Colonic mucosa (tissue), 4 donors: ENCODE measurements at regions not wholly inside any gene's neighbourhood (a gene's known extent, or its start where the extent isn't known, plus 50 kb on each side); places are given as distances from the start of the nearest gene placed in this dataset.

ENCODE experiments used
- DNase-seq: peaks from one replicate; pipeline ENCODE4 v3.0.0-alpha.2; 2020
- H3K27ac ChIP-seq: fragments of 200-600 bp; one replicate; pipeline ENCODE4 v1.8.0; 2021
- H3K27me3 ChIP-seq: fragments of 200-600 bp; one replicate; pipeline ENCODE4 v1.8.0; 2021
- H3K36me3 ChIP-seq: fragments of 200-600 bp; one replicate; pipeline ENCODE4 v1.8.0; 2021
- H3K4me1 ChIP-seq: fragments of 200-600 bp; one replicate; pipeline ENCODE4 v1.8.0; 2021; ENCODE audit warnings: mild to moderate bottlenecking
- H3K4me3 ChIP-seq: fragments of 200-600 bp; one replicate; pipeline ENCODE4 v1.8.0; 2021
- H3K9ac ChIP-seq, 2 donors: one replicate each; pipeline ENCODE4 v1.7.0; 2013; ENCODE audit warnings: control low read depth in 2 of 2, low read depth in 2 of 2, low read length in 2 of 2
- H3K9me3 ChIP-seq: fragments of 200-600 bp; one replicate; pipeline ENCODE4 v1.8.0; 2021
- intact Hi-C: fragments of 100-400 bp; cut with DNase I; formaldehyde crosslinking; loops from one replicate; pipeline ENCODE4 v1.14.1; 2022
- TF ChIP-seq, protein P1 (sequence below): fragments of 200-600 bp; IDR thresholded peaks from one replicate; pipeline ENCODE4 v1.8.0; 2022; ENCODE audit warnings: antibody characterized with exemption, mild to moderate bottlenecking
- donor health status: healthy.
- donor health status: DM: no; HTN: no; CAD: no.
- donor health status: DM: no; HTN: no; CAD: no.

DNA sequence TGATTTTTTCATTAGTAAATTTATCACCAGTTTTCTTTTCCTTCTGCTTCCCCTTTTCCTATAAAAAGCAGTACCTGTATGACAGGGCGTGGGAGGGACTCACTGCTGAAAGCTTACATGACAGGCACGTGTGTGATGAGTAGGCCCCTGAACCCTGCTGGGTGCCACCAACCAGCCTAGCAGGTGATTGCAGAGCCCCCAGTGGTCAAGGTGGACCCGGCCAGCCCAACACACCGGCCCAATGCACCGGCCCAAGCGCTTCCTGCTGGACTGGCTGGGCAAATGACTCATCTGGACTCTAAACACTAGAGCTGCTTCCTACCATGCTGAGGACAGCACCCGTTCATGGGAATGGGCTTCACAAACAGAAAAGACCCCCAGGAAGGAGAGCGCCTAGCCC, 89.8 kb upstream of the TMEM72 start:
- Histone ChIP-seq H3K9me3 (no peaks in the 10 kb centered on the region), H3K27me3 (no peaks in the 10 kb centered on the region), H3K4me1 (no peaks in the 10 kb centered on the region), H3K4me3 (no peak overlapping the region), H3K27ac (no peak overlapping the region), H3K9ac (no peak overlapping the region), H3K36me3 (no peaks in the 10 kb centered on the region)
- DNase-seq, result no peak
- TF ChIP-seq, protein P1, sequence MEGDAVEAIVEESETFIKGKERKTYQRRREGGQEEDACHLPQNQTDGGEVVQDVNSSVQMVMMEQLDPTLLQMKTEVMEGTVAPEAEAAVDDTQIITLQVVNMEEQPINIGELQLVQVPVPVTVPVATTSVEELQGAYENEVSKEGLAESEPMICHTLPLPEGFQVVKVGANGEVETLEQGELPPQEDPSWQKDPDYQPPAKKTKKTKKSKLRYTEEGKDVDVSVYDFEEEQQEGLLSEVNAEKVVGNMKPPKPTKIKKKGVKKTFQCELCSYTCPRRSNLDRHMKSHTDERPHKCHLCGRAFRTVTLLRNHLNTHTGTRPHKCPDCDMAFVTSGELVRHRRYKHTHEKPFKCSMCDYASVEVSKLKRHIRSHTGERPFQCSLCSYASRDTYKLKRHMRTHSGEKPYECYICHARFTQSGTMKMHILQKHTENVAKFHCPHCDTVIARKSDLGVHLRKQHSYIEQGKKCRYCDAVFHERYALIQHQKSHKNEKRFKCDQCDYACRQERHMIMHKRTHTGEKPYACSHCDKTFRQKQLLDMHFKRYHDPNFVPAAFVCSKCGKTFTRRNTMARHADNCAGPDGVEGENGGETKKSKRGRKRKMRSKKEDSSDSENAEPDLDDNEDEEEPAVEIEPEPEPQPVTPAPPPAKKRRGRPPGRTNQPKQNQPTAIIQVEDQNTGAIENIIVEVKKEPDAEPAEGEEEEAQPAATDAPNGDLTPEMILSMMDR, result no peak
- intact Hi-C loops, result no loop called here

DNA sequence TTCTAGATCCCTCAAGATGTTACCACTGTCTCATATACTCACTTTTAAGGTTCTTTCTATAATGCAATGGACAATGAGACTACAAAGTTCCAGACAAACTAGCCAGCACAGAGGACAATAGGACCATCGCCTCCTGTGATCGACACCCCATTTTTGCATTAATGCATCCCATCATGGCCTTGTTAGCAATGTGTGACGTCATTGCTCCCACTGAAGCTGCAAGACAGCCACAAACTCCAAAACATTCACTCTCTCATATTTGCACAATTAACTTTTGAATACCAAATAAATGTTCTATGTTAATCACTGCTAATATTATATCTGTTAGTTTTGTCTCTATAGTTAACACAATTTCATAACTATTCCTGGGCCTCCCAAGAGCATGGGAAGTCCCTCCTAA, 88.8 kb upstream of the TMEM72 start:
- no peak overlapping the region for H3K9ac ChIP-seq
- intact Hi-C loops, result no loop called here
- H3K9me3 ChIP-seq, result no peaks in the 10 kb centered on the region
- no peak overlapping the region for H3K27ac ChIP-seq
- H3K36me3 ChIP-seq, result no peaks in the 10 kb centered on the region
- no peaks in the 10 kb centered on the region for H3K4me1 ChIP-seq
- H3K4me3 ChIP-seq, result no peak overlapping the region
- TF ChIP-seq, protein P1, result no peak
- no peaks in the 10 kb centered on the region for H3K27me3 ChIP-seq
- no peak for DNase-seq

DNA sequence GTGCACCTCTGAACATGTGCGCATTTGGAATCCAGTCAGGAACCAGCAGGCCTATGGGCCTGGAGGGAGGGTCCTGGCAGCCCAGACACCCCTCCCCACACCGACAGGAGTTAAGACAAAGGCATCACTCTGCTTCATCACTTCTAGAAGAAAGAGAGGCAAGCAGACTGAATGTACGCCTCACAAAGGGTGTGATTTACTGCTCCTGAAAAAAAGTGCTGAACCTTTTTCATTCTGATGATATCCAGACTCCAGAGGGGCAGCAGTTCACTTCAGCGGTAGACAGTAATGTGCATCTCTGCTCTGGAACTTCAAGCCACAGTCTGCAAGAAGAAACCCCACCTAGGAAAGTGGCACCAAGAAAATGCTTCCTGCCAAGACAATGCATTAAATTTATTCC, 88.2 kb upstream of the TMEM72 start:
- Histone ChIP-seq H3K9ac (no peak overlapping the region), H3K4me3 (no peak overlapping the region), H3K36me3 (no peaks in the 10 kb centered on the region), H3K27me3 (no peaks in the 10 kb centered on the region), H3K4me1 (no peaks in the 10 kb centered on the region), H3K9me3 (no peaks in the 10 kb centered on the region), H3K27ac (no peak overlapping the region)
- TF ChIP-seq, protein P1, result no peak
- intact Hi-C loops, result no loop called here
- DNase-seq, result no peak

DNA sequence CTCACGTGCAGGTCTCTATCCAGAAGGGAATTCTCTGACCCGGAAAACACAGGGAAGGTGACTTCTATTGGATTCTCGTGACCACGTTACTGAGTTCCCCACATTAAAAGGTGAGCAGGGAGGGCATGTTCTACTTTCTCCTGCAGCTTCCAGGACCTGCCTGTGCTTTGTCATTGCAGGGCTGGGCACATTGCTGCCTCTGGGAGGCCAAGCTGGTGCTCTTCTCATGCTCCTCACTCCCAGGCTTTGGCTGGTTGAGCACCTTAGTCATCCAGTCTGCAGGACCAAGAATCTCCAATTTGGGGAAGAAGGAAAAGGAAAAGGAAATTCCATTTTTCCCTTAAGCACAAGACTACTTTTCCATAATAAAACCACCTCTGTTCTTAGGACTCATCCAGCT, 86.5 kb upstream of the TMEM72 start:
- TF ChIP-seq, protein P1, result no peak
- Histone ChIP-seq H3K4me3 (no peak overlapping the region), H3K4me1 (no peaks in the 10 kb centered on the region), H3K9ac (no peak overlapping the region), H3K36me3 (no peaks in the 10 kb centered on the region), H3K27me3 (no peaks in the 10 kb centered on the region), H3K27ac (no peak overlapping the region), H3K9me3 (no peaks in the 10 kb centered on the region)
- DNase-seq, result no peak
- intact Hi-C loops, result no loop called here

DNA sequence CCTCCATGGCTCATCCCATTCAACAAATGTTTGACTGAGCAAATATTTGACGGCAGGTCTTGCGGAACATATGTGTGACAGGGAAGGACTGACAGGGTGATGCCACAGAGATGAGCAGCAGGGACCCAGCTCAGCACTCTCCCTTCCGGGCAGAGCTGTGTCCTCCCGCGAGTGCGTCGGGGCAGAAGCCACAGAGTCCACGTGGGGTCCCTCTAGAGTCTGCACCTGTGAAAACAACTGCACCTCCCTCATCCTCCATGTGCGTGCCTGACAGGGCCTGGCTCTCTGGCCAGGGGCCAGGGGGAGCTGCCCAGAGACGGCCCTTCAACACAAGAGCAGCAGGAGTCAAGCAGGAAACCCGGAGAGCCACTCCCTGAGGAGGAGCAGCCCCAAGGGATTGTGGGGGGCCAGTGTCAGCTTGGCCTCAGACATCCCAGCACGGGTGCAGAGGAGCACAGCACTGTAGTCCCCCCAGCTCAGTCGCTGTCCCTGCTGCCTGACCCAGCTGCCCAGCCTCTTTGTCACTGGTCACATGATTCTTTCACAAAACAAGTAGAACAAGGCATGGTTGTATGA, 83.6 kb upstream of the TMEM72 start:
- no peak overlapping the region for H3K9ac ChIP-seq
- no peak overlapping the region for H3K4me3 ChIP-seq
- H3K4me1 ChIP-seq, result no peaks in the 10 kb centered on the region
- intact Hi-C loops, result no loop called here
- no peaks in the 10 kb centered on the region for H3K9me3 ChIP-seq
- no peak overlapping the region for H3K27ac ChIP-seq
- no peaks in the 10 kb centered on the region for H3K27me3 ChIP-seq
- TF ChIP-seq, protein P1, result no peak
- DNase-seq, result no peak
- no peaks in the 10 kb centered on the region for H3K36me3 ChIP-seq
